PC-3 (cell line): ENCODE measurements at regions not wholly inside any gene's neighbourhood (a gene's known extent, or its start where the extent isn't known, plus 50 kb on each side); places are given as distances from the start of the nearest gene placed in this dataset.

Experiments used
- ATAC-seq: fragments of 200-7000 bp; cut with Tn5 transposase; 2 replicates; pipeline ENCODE4 v1.9.1; 2020; ENCODE audit warnings: mild to moderate bottlenecking, moderate library complexity
- BruUV-seq: library from RNA; stranded (reverse); fragments of 400-500 nt; replicated peaks from 2 replicates; lab custom pipeline; 2021; lab: Mats Ljungman, UMichigan
- CTCF ChIA-PET: fragments of 300-600 bp; sonication (Branson Sonifier 250); formaldehyde crosslinking; loops from one replicate; lab custom pipeline; 2022; ENCODE audit warnings: antibody characterized with exemption; lab: Charles Lee
- POLR2A ChIA-PET: fragments of 300-600 bp; sonication (Branson Sonifier 250); formaldehyde crosslinking; loops from one replicate; lab custom pipeline; 2022; ENCODE audit warnings: antibody characterized with exemption; ENCODE audit not compliant: unreplicated experiment; lab: Charles Lee
- DNase-seq: peaks from one replicate; pipeline ENCODE4 v3.0.0-alpha.2; 2015
- H2AFZ ChIP-seq: fragments of 300-600 bp; sonication (generic); 2 replicates; pipeline ENCODE4 v1.6.0; 2016; ENCODE audit warnings: antibody characterized with exemption, low read length
- H3F3A ChIP-seq: fragments of 300-600 bp; sonication (generic); one replicate; pipeline ENCODE4 v1.6.0; 2017; ENCODE audit warnings: antibody characterized with exemption, low read length, control low read depth, mild to moderate bottlenecking; ENCODE audit not compliant: unreplicated experiment
- H3K27ac ChIP-seq: fragments of 300-600 bp; sonication (generic); 2 replicates; pipeline ENCODE4 v1.5.1; 2016; ENCODE audit warnings: mild to moderate bottlenecking, low read length
- H3K27me3 ChIP-seq: fragments of 300-600 bp; sonication (generic); 2 replicates; pipeline ENCODE4 v1.6.1; 2016; ENCODE audit warnings: low read length, mixed read lengths
- H3K36me3 ChIP-seq: fragments of 300-600 bp; sonication (generic); 2 replicates; pipeline ENCODE4 v1.6.1; 2016; ENCODE audit warnings: low read depth, mixed run types, low read length, mixed read lengths
- H3K4me1 ChIP-seq: fragments of 300-600 bp; sonication (generic); 2 replicates; pipeline ENCODE4 v1.5.1; 2016; ENCODE audit warnings: low read length; ENCODE audit not compliant: insufficient read depth
- H3K4me2 ChIP-seq: fragments of 300-600 bp; sonication (generic); 2 replicates; pipeline ENCODE4 v1.6.0; 2016; ENCODE audit warnings: low read length
- H3K4me3 ChIP-seq: fragments of 300-600 bp; sonication (generic); 2 replicates; pipeline ENCODE4 v1.5.1; 2016; ENCODE audit warnings: mild to moderate bottlenecking, low read length, mixed read lengths
- H3K79me2 ChIP-seq: fragments of 300-600 bp; sonication (generic); 2 replicates; pipeline ENCODE4 v1.6.1; 2017; ENCODE audit warnings: low read length, mixed read lengths
- H3K9ac ChIP-seq: fragments of 300-600 bp; sonication (generic); 2 replicates; pipeline ENCODE4 v1.6.0; 2016; ENCODE audit warnings: mild to moderate bottlenecking, low read length
- H3K9me2 ChIP-seq: fragments of 300-600 bp; sonication (generic); replicated peaks from 2 replicates; pipeline ENCODE4 v1.6.1; 2016; ENCODE audit warnings: mixed run types, low read length, mixed read lengths
- H3K9me3 ChIP-seq: fragments of 300-600 bp; sonication (generic); 2 replicates; pipeline ENCODE4 v1.6.1; 2016; ENCODE audit warnings: low read length, mixed read lengths
- H4K20me1 ChIP-seq: fragments of 300-600 bp; sonication (generic); 2 replicates; pipeline ENCODE4 v1.6.1; 2016; ENCODE audit warnings: low read length, mixed read lengths
- EZH2 ChIP-seq: fragments of 300-600 bp; sonication (generic); IDR thresholded peaks from one replicate; pipeline ENCODE4 v1.6.1; 2017; ENCODE audit warnings: antibody characterized with exemption, mild to moderate bottlenecking, low read length; ENCODE audit not compliant: unreplicated experiment
- EZH2phosphoT487 ChIP-seq: fragments of 300-600 bp; sonication (generic); IDR thresholded peaks from 2 replicates; pipeline ENCODE4 v1.6.1; 2018; ENCODE audit warnings: mild to moderate bottlenecking, antibody characterized with exemption, low read length, borderline replicate concordance
- intact Hi-C: fragments of 100-400 bp; cut with micrococcal nuclease; formaldehyde crosslinking; loops from 2 replicates; pipeline ENCODE4 v1.9.0; 2023
- TF ChIP-seq, protein P1 (sequence below): fragments of 300-600 bp; sonication (generic); conservative IDR thresholded peaks from 2 replicates; pipeline ENCODE4 v1.5.1; 2017; ENCODE audit warnings: antibody characterized with exemption, low read depth, mild to moderate bottlenecking, low read length

DNA sequence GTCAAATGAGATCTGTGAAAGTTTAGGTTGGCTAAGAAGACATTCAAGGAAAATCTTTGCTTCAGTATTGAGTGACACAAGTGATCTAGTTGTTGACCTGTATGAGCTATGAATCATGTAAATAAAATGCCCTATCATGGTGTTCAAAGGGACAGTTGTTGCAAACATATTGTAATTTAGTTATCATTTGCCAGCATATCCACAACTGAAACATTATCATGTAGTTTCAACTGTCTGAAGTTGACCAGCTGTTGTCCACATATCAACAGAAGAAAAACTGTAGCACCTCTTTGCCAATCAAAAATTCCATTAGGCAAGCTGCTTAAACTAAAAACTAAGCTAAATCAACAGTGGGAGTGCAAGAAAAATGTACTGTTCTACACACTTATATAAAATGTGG lies 527.1 kb upstream of the NRXN1 start:
- POLR2A ChIA-PET, result no interaction called here
- Histone ChIP-seq H3K4me2 (no peak overlapping the region), H2AFZ (no peak overlapping the region), H3K9me2 (no peaks in the 10 kb centered on the region), H3K4me1 (no peaks in the 10 kb centered on the region), H4K20me1 (no peaks in the 10 kb centered on the region), H3K36me3 (no peaks in the 10 kb centered on the region), H3K27ac (no peak overlapping the region), H3K4me3 (no peak overlapping the region), H3K79me2 (no peaks in the 10 kb centered on the region), H3K9me3 (no peaks in the 10 kb centered on the region), H3F3A (no peaks in the 10 kb centered on the region), H3K27me3 (no peaks in the 10 kb centered on the region), H3K9ac (no peak overlapping the region)
- intact Hi-C loops, result no loop called here
- ATAC-seq (no peak), DNase-seq (no peak)
- CTCF ChIA-PET, result no interaction called here
- TF ChIP-seq EZH2 (no peak), EZH2phosphoT487 (no peak)
- TF ChIP-seq, protein P1, sequence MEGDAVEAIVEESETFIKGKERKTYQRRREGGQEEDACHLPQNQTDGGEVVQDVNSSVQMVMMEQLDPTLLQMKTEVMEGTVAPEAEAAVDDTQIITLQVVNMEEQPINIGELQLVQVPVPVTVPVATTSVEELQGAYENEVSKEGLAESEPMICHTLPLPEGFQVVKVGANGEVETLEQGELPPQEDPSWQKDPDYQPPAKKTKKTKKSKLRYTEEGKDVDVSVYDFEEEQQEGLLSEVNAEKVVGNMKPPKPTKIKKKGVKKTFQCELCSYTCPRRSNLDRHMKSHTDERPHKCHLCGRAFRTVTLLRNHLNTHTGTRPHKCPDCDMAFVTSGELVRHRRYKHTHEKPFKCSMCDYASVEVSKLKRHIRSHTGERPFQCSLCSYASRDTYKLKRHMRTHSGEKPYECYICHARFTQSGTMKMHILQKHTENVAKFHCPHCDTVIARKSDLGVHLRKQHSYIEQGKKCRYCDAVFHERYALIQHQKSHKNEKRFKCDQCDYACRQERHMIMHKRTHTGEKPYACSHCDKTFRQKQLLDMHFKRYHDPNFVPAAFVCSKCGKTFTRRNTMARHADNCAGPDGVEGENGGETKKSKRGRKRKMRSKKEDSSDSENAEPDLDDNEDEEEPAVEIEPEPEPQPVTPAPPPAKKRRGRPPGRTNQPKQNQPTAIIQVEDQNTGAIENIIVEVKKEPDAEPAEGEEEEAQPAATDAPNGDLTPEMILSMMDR, result no peak
- BruUV-seq, result no TSS peak

DNA sequence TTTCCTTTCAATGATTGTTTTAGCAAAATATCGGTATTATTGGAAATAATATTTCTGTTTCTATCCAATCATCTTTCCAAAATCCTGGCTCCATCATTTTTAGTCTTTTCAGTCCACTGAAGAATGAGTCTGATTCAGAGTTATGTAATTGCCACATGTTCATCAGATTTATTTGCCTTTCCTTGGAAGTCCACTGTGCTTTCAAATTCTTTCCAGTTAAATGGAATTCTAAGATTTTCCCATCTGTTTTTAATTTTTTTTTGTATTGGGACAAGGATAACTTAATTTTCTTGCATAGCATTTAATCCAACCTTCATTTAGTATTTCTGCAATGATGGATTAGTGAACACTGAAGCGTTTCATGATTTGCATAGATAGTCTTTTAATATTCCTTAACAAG lies 521.5 kb upstream of the NRXN1 start:
- Histone ChIP-seq H3K4me1 (no peaks in the 10 kb centered on the region), H3K27me3 (no peaks in the 10 kb centered on the region), H4K20me1 (no peaks in the 10 kb centered on the region), H3K27ac (no peak overlapping the region), H3K9me3 (no peaks in the 10 kb centered on the region), H3K9me2 (no peaks in the 10 kb centered on the region), H3K9ac (no peak overlapping the region), H2AFZ (no peak overlapping the region), H3K4me3 (no peak overlapping the region), H3K36me3 (no peaks in the 10 kb centered on the region), H3K4me2 (no peak overlapping the region), H3F3A (no peaks in the 10 kb centered on the region), H3K79me2 (no peaks in the 10 kb centered on the region)
- ChIA-PET POLR2A (no interaction called here), CTCF (no interaction called here)
- intact Hi-C loops, result no loop called here
- DNase-seq (no peak), ATAC-seq (no peak)
- no TSS peak for BruUV-seq
- TF ChIP-seq, protein P1, result no peak
- no peak for TF ChIP-seq EZH2
- no peak for TF ChIP-seq EZH2phosphoT487

DNA sequence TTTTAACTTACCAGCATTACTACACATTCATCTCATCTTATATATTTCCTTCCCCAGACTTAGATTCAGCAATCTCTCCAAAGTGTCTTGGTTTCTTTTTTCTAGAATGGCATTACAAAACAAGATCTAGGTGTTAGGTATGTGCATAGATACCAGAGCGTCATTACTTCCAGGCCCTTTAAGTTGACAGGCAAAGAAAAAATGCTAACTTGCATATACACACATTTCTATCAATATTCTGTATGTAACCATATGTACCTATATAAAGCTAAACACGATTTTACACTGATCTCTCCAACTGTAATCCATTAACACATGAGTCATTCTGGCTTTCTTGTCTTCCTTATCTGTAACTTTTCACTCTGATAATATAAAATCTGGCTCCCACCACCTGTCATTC lies 503.8 kb upstream of the NRXN1 start:
- Histone ChIP-seq H3K79me2 (no peaks in the 10 kb centered on the region), H3K27me3 (no peaks in the 10 kb centered on the region), H3K36me3 (no peaks in the 10 kb centered on the region), H4K20me1 (no peaks in the 10 kb centered on the region), H3K9ac (no peak overlapping the region), H3K4me3 (no peak overlapping the region), H3K27ac (no peak overlapping the region), H3K4me1 (no peaks in the 10 kb centered on the region), H2AFZ (no peak overlapping the region), H3K9me2 (no peaks in the 10 kb centered on the region), H3F3A (no peaks in the 10 kb centered on the region), H3K9me3 (no peaks in the 10 kb centered on the region), H3K4me2 (no peak overlapping the region)
- ChIA-PET CTCF (no interaction called here), POLR2A (no interaction called here)
- no peak for ATAC-seq
- no peak for DNase-seq
- no TSS peak for BruUV-seq
- TF ChIP-seq EZH2 (no peak), EZH2phosphoT487 (no peak)
- TF ChIP-seq, protein P1, result no peak
- intact Hi-C loops, result no loop called here
